Vagina (tissue), 2 donors: ENCODE measurements at regions not wholly inside any gene's neighbourhood (a gene's known extent, or its start where the extent isn't known, plus 50 kb on each side); places are given as distances from the start of the nearest gene placed in this dataset.

Experiments used
- CTCF ChIP-seq, 3 experiments: fragments of 450-650 bp in 2 of 3; fragments of 200-600 bp in 1 of 3; sonication (generic) in 1 of 3; IDR thresholded peaks; one replicate each; pipeline ENCODE4 v1.5.1; 2017 to 2019; ENCODE audit warnings: antibody characterized with exemption in 3 of 3, mild to moderate bottlenecking in 2 of 3, moderate library complexity in 2 of 3
- POLR2A ChIP-seq, 2 donors: fragments of 450-650 bp; IDR thresholded peaks; one replicate each; pipeline ENCODE4 v1.6.1; 2017; ENCODE audit warnings: antibody characterized with exemption in 2 of 2, mild to moderate bottlenecking in 2 of 2, moderate library complexity in 2 of 2
- POLR2AphosphoS5 ChIP-seq, 2 donors: sonication (generic); formaldehyde crosslinking; IDR thresholded peaks; one replicate each; pipeline ENCODE4 v1.9.0; 2017; ENCODE audit warnings: antibody characterized with exemption in 2 of 2, mild to moderate bottlenecking in 2 of 2, low read depth in 1 of 2; ENCODE audit not compliant: insufficient read depth in 1 of 2

GRCh38 chr2:149924028-149924427, 336.5 kb upstream of the MMADHC start:
- TF ChIP-seq POLR2A (IDR thresholded peaks at IDR 0.05): no peak
- TF ChIP-seq CTCF (IDR thresholded peaks at IDR 0.05): no peak
- TF ChIP-seq POLR2AphosphoS5 (IDR thresholded peaks at IDR 0.05; ENCODE audit: insufficient read depth in 1 of 2, low read depth in 1 of 2): no peak
